Esophagus muscularis mucosa (tissue), 4 donors: ENCODE measurements at regions not wholly inside any gene's neighbourhood (a gene's known extent, or its start where the extent isn't known, plus 50 kb on each side); places are given as distances from the start of the nearest gene placed in this dataset.

Experiments used
- DNase-seq: peaks from one replicate; pipeline ENCODE4 v3.0.0-alpha.2; 2017; ENCODE audit errors: extremely low spot score
- H3K27ac ChIP-seq, 4 donors: fragments of 200-600 bp; sonication (generic); replicated peaks in 1 of 4; 1 replicate in 3 of 4; 2 replicates in 1 of 4; pipeline ENCODE4 v1.5.1; 2016 to 2019; ENCODE audit warnings: mild to moderate bottlenecking in 1 of 4
- H3K27me3 ChIP-seq, 4 donors: fragments of 200-600 bp; sonication (generic); one replicate each; pipeline versions ENCODE4 v1.5.1 to v1.6.0; 2016 to 2019
- H3K36me3 ChIP-seq, 4 donors: fragments of 200-600 bp; sonication (generic); one replicate each; pipeline ENCODE4 v1.5.1; 2016 to 2019
- H3K4me1 ChIP-seq, 4 donors: fragments of 200-600 bp; sonication (generic); one replicate each; pipeline ENCODE4 v1.5.1; 2016 to 2019
- H3K4me3 ChIP-seq, 4 donors: fragments of 200-600 bp; sonication (generic); 1 replicate in 2 of 4; 2 replicates in 2 of 4; pipeline ENCODE4 v1.5.1; 2016 to 2019; ENCODE audit warnings: mild to moderate bottlenecking in 4 of 4, moderate library complexity in 1 of 4
- H3K9me3 ChIP-seq, 4 donors: fragments of 200-600 bp; sonication (generic); 1 replicate in 3 of 4; 2 replicates in 1 of 4; pipeline ENCODE4 v1.5.1; 2016 to 2019
- EP300 ChIP-seq: sonication (generic); formaldehyde crosslinking; IDR thresholded peaks from one replicate; pipeline ENCODE4 v1.6.1; 2017; ENCODE audit warnings: antibody characterized with exemption
- POLR2A ChIP-seq: fragments of 450-650 bp; IDR thresholded peaks from one replicate; pipeline ENCODE4 v1.6.1; 2017; ENCODE audit warnings: antibody characterized with exemption, moderate library complexity, mild to moderate bottlenecking, low read depth
- POLR2AphosphoS5 ChIP-seq, 2 donors: sonication (generic); formaldehyde crosslinking; IDR thresholded peaks; one replicate each; pipeline ENCODE4 v1.6.1; 2017; ENCODE audit warnings: antibody characterized with exemption in 2 of 2
- WGBS: methylation state at CpG from one replicate; pipeline ENCODE4 v1.1.5; 2018; 5-methylcytosine and 5-hydroxymethylcytosine counted together
- intact Hi-C: fragments of 100-400 bp; cut with DNase I; formaldehyde crosslinking; loops from one replicate; pipeline ENCODE4 v1.15.1; 2023
- TF ChIP-seq, protein P1 (sequence below), 3 experiments: fragments of 200-600 bp in 2 of 3; fragments of 450-650 bp in 1 of 3; sonication (generic) in 2 of 3; IDR thresholded peaks; one replicate each; pipeline ENCODE4 v1.5.1; 2017 to 2019; ENCODE audit warnings: antibody characterized with exemption in 3 of 3, mild to moderate bottlenecking in 2 of 3, moderate library complexity in 1 of 3

DNA sequence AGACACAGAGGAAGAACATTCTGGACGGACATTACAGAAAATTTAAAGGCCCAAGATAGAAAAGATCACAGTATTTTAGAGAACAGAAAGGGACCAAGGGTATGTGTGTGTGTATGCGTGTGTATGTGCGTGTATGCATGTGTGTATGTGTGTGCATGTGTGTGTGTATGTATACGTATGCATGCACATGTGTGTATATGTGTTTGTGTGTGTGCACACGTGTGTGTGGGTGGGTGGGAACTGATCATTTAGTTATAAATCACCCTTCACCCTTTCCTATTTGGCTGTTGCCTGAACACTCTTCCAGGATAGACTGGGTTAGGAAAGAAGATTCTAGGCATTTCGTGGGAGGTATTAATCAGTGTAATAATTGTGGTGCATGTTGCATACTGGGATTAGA lies 634.4 kb downstream of the DHX35 start:
- H3K9me3 ChIP-seq, result no peaks in the 10 kb centered on the region
- no peak for TF ChIP-seq POLR2A
- TF ChIP-seq POLR2AphosphoS5 (IDR thresholded peaks at IDR 0.05), result no peak
- TF ChIP-seq EP300, result no peak
- TF ChIP-seq, protein P1, sequence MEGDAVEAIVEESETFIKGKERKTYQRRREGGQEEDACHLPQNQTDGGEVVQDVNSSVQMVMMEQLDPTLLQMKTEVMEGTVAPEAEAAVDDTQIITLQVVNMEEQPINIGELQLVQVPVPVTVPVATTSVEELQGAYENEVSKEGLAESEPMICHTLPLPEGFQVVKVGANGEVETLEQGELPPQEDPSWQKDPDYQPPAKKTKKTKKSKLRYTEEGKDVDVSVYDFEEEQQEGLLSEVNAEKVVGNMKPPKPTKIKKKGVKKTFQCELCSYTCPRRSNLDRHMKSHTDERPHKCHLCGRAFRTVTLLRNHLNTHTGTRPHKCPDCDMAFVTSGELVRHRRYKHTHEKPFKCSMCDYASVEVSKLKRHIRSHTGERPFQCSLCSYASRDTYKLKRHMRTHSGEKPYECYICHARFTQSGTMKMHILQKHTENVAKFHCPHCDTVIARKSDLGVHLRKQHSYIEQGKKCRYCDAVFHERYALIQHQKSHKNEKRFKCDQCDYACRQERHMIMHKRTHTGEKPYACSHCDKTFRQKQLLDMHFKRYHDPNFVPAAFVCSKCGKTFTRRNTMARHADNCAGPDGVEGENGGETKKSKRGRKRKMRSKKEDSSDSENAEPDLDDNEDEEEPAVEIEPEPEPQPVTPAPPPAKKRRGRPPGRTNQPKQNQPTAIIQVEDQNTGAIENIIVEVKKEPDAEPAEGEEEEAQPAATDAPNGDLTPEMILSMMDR (IDR thresholded peaks at IDR 0.05), result no peak
- peaks cover 0 to 8% (median 0%) of the 10 kb centered on the region in 4 donors for H3K4me1 ChIP-seq
- H3K27ac ChIP-seq, result no peak overlapping the region
- no peaks in the 10 kb centered on the region for H3K27me3 ChIP-seq
- intact Hi-C loops, result no loop called here
- DNase-seq, result no peak
- no peak overlapping the region for H3K4me3 ChIP-seq
- no peaks in the 10 kb centered on the region for H3K36me3 ChIP-seq
- WGBS, result 92% methylated on average over 5 of the region's 6 CpGs

DNA sequence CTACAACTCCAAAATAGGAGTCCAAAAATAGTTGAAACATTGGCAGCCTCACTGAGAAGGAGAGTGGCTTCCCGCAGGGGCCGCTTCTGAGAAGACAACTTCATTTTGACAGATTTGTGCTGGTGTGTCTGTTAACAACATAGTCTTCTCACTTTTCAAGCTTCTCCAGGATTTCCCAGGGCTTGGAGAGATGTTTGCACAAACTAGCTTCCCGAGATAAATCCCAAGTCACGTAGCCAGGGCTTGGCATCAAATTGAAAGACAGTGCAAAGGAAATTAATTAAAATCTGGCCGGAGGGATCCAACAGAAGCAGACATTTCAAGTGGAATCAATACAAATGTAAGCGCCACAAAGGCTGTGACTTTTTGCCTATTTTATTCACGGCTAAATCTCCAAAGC lies 630.2 kb downstream of the DHX35 start:
- WGBS, result 40% methylated on average over 7 of the region's 7 CpGs
- H3K36me3 ChIP-seq, result no peaks in the 10 kb centered on the region
- no peak for DNase-seq
- no peaks in the 10 kb centered on the region for H3K9me3 ChIP-seq
- no peaks in the 10 kb centered on the region for H3K27me3 ChIP-seq
- no peak overlapping the region for H3K4me3 ChIP-seq
- H3K4me1 ChIP-seq, result peaks cover 0 to 16% (median 2%) of the 10 kb centered on the region in 4 donors
- TF ChIP-seq POLR2AphosphoS5 (IDR thresholded peaks at IDR 0.05), result no peak
- no peak for TF ChIP-seq EP300
- TF ChIP-seq, protein P1 (IDR thresholded peaks at IDR 0.05), result no peak
- TF ChIP-seq POLR2A, result no peak
- intact Hi-C loops, result no loop called here
- H3K27ac ChIP-seq, result no peak overlapping the region

DNA sequence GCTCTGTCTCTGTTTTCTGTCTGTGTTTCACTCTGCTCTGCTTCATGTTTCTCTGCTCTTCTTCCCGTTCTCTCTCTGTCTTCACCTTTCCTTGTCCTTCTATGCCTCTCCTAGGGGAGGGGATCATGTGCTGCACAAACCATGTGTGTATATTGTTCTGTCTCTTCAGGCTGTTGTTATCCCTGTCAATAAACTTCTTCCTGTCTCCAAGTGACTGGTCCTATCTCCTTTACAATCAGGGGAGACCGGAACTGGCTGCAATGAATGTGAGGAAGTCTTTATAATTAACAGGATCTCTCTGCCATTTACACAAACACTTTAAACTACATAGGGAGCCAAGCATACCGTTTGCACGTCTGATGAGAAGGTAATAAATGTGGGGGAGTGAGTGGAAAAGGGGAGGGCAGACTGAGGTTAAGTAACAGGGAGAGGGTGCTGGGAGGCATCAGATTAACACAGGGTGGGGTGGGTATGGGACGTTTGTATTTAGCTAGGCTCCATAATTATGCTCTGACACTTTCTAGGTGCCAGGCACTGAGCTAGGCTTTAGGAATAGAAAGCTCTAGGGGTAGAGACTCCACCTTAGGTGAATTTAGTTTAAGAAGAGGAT lies 626.1 kb downstream of the DHX35 start:
- no peak overlapping the region for H3K4me3 ChIP-seq
- DNase-seq, result no peak
- H3K27ac ChIP-seq, result no peak overlapping the region
- no peaks in the 10 kb centered on the region for H3K9me3 ChIP-seq
- no peak for TF ChIP-seq POLR2A
- no peak for TF ChIP-seq EP300
- TF ChIP-seq, protein P1 (IDR thresholded peaks at IDR 0.05), result no peak
- no peak for TF ChIP-seq POLR2AphosphoS5 (IDR thresholded peaks at IDR 0.05)
- WGBS, result 43% methylated on average over 5 of the region's 5 CpGs
- intact Hi-C loops, result no loop called here
- no peaks in the 10 kb centered on the region for H3K36me3 ChIP-seq
- no peaks in the 10 kb centered on the region for H3K27me3 ChIP-seq
- H3K4me1 ChIP-seq, result peaks cover 0 to 16% (median 2%) of the 10 kb centered on the region in 4 donors

DNA sequence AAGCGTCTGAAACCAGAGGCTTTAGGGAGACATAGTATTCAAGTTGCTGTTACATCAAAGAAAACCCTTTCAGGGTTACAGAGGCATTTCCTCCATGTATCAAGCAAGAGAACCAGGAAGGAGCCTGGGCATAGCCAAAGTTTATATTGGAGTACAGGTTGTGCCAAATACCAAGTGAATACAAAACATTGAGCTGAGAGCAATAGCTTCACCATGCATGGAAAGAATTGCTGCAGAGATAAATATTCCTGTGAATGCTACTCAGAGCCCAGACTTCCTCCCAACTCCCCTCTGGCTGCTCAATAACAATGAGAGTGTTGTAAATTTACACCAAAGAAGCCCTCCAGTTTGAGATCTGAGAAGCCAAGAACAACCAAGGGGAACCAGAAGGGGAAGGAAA lies 618.9 kb downstream of the DHX35 start:
- intact Hi-C loops, result no loop called here

More for the DNA sequence above, 618.9 kb downstream of the DHX35 start:
- TF ChIP-seq, protein P1 (IDR thresholded peaks at IDR 0.05), result no peak
- TF ChIP-seq POLR2A (no peak), EP300 (no peak), POLR2AphosphoS5 (IDR thresholded peaks at IDR 0.05) (no peak)
- peak overlapping the region in 1 of 4 donors; percentile 26 for H3K27ac ChIP-seq
- WGBS, result 58% methylated on average over 1 of the region's 1 CpG
- DNase-seq, result no peak
- no peaks in the 10 kb centered on the region for H3K27me3 ChIP-seq
- peaks cover 0 to 13% (median 10%) of the 10 kb centered on the region in 4 donors for H3K4me1 ChIP-seq
- no peaks in the 10 kb centered on the region for H3K9me3 ChIP-seq
- no peaks in the 10 kb centered on the region for H3K36me3 ChIP-seq
- no peak overlapping the region for H3K4me3 ChIP-seq
